Suprapubic skin (tissue), 4 donors: ENCODE measurements at regions not wholly inside any gene's neighbourhood (a gene's known extent, or its start where the extent isn't known, plus 50 kb on each side); places are given as distances from the start of the nearest gene placed in this dataset.

Source experiments
- POLR2A ChIP-seq, 2 donors: fragments of 450-650 bp; IDR thresholded peaks; one replicate each; pipeline ENCODE4 v1.6.1; 2017; ENCODE audit warnings: antibody characterized with exemption in 2 of 2, mild to moderate bottlenecking in 2 of 2, moderate library complexity in 2 of 2
- POLR2AphosphoS5 ChIP-seq, 3 donors: sonication (generic); formaldehyde crosslinking; IDR thresholded peaks; one replicate each; pipeline ENCODE4 v1.6.1; 2017; ENCODE audit warnings: antibody characterized with exemption in 3 of 3
- TF ChIP-seq, protein P1 (sequence below), 2 donors: fragments of 200-600 bp in 1 of 2; fragments of 450-650 bp in 1 of 2; sonication (generic) in 1 of 2; IDR thresholded peaks; one replicate each; pipeline ENCODE4 v1.5.1; 2016 to 2019; ENCODE audit warnings: antibody characterized with exemption in 2 of 2, mild to moderate bottlenecking in 1 of 2, moderate library complexity in 1 of 2

DNA sequence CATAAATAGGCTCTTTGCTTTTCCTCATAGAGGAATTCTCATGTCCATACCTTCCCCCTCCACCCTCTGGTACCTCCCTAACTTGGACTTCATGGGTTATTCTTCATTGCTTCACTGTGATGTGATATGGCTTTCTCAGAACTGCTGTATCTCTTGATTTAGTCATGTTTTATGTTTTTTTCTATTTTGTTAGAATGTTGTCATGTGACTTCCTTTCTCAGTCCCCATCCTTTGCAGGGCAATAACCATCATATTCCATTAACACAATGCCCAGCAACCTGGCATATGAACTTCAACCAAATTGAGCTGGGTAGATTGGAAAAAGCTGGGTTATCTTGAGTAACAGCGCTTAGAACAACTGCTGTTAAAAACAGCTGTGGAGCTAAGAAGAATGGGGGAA, 190.9 kb upstream of the PRSS16 start:
- TF ChIP-seq, protein P1, sequence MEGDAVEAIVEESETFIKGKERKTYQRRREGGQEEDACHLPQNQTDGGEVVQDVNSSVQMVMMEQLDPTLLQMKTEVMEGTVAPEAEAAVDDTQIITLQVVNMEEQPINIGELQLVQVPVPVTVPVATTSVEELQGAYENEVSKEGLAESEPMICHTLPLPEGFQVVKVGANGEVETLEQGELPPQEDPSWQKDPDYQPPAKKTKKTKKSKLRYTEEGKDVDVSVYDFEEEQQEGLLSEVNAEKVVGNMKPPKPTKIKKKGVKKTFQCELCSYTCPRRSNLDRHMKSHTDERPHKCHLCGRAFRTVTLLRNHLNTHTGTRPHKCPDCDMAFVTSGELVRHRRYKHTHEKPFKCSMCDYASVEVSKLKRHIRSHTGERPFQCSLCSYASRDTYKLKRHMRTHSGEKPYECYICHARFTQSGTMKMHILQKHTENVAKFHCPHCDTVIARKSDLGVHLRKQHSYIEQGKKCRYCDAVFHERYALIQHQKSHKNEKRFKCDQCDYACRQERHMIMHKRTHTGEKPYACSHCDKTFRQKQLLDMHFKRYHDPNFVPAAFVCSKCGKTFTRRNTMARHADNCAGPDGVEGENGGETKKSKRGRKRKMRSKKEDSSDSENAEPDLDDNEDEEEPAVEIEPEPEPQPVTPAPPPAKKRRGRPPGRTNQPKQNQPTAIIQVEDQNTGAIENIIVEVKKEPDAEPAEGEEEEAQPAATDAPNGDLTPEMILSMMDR (IDR thresholded peaks at IDR 0.05): no peak
- TF ChIP-seq POLR2A (IDR thresholded peaks at IDR 0.05): no peak
- TF ChIP-seq POLR2AphosphoS5 (IDR thresholded peaks at IDR 0.05): no peak
